ENCODE measurements at regions not wholly inside any gene's neighbourhood (a gene's known extent, or its start where the extent isn't known, plus 50 kb on each side); places are given as distances from the start of the nearest gene placed in this dataset.

GRCh38 chr17:34012709-34013375, 242.2 kb upstream of the CCL2 start:
- intact Hi-C loops (cut with micrococcal nuclease) (no loop called here), dilution Hi-C loops (cut with HindIII; ENCODE audit: low sequenced_read_pairs, unreplicated experiment) (no loop called here), in situ Hi-C loops (cut with MboI; ENCODE audit: low sequenced_read_pairs) (no loop called here)
- no TSS peak for BruUV-seq (replicated peaks)
- Histone ChIP-seq H3K4ac (ENCODE audit: low read depth, low read length) (no peak overlapping the region), H3K56ac (ENCODE audit: extremely low read depth, insufficient read depth, low read length) (no peak overlapping the region), H3K9me1 (ENCODE audit: insufficient read depth, low read length) (no peaks in the 10 kb centered on the region), H3K4me2 (ENCODE audit: low read depth, low read length) (no peak overlapping the region), H3K79me1 (ENCODE audit: low read depth in 1 of 2, low read length in 2 of 2) (no peaks in the 10 kb centered on the region), H4K20me1 (ENCODE audit: insufficient read depth, low read length) (no peaks in the 10 kb centered on the region), H3K23ac (ENCODE audit: low read depth, low read length) (no peak overlapping the region), H3K9ac (ENCODE audit: low read depth, low read length) (no peak overlapping the region), H4K5ac (ENCODE audit: low read depth, low read length) (no peak overlapping the region), H3K36me3 (ENCODE audit: control insufficient read depth, insufficient read depth, low read length) (no peaks in the 10 kb centered on the region), H2BK15ac (ENCODE audit: low read depth, low read length) (no peak overlapping the region), H3K27ac (ENCODE audit: insufficient read depth, low read length) (no peak overlapping the region), H2AK5ac (ENCODE audit: low read depth, low read length) (no peak overlapping the region), H2AFZ (replicated peaks; ENCODE audit: low read length, poor library complexity) (no peak overlapping the region), H2BK5ac (ENCODE audit: low read depth, low read length, poor library complexity, severe bottlenecking) (no peak overlapping the region), H2BK120ac (ENCODE audit: low read depth, low read length) (no peak overlapping the region), H3K4me1 (ENCODE audit: control insufficient read depth, insufficient read depth, low read length) (no peaks in the 10 kb centered on the region), H3K4me3 (ENCODE audit: insufficient read depth, low read depth, low read length) (no peak overlapping the region), H3K9me3 (ENCODE audit: control insufficient read depth, insufficient read depth, low read length) (peaks cover 8% of the 10 kb centered on the region; the same call in 1 of the 2 replicates), H3K27me3 (ENCODE audit: control insufficient read depth, insufficient read depth, low read length) (no peaks in the 10 kb centered on the region), H2BK20ac (ENCODE audit: low read depth, low read length) (no peak overlapping the region), H2AK9ac (replicated peaks; ENCODE audit: low read depth, low read length, poor library complexity) (no peak overlapping the region), H3K14ac (replicated peaks; ENCODE audit: low read depth, low read length) (no peak overlapping the region), H3K18ac (ENCODE audit: low read depth, low read length) (no peak overlapping the region), H4K8ac (ENCODE audit: low read depth in 2 of 2, low read length in 2 of 2) (no peak overlapping the region), H4K91ac (ENCODE audit: insufficient read depth, low read depth, low read length) (no peak overlapping the region)
- no peak for DNase-seq
- ChIA-PET POLR2A (ENCODE audit: unreplicated experiment) (no interaction called here), CTCF (no interaction called here)
- WGBS, 2 experiments (ENCODE audit: extremely low coverage in 2 of 2, insufficient read length in 1 of 2): no CpG with 5 or more reads among the region's 5 CpGs
- no peak for ATAC-seq (ENCODE audit: low read depth)
- TF ChIP-seq SMC3 (IDR thresholded peaks at IDR 0.05; ENCODE audit: low read depth, low read length): no peak
- no peak for TF ChIP-seq CEBPB (IDR thresholded peaks at IDR 0.05; ENCODE audit: low read depth, low read length)
- no peak for TF ChIP-seq FOS (IDR thresholded peaks at IDR 0.05; ENCODE audit: low read depth, low read length)
- TF ChIP-seq BHLHE40 (IDR thresholded peaks at IDR 0.05; ENCODE audit: low read depth, low read length): no peak
- TF ChIP-seq USF2 (IDR thresholded peaks at IDR 0.05; ENCODE audit: low read depth, low read length): no peak
- TF ChIP-seq NFE2L2 (IDR thresholded peaks at IDR 0.05; ENCODE audit: low read depth, low read length): no peak
- no peak for TF ChIP-seq MAFK (IDR thresholded peaks at IDR 0.05; ENCODE audit: low read depth, low read length)
- TF ChIP-seq ELK1 (IDR thresholded peaks at IDR 0.05; ENCODE audit: borderline replicate concordance, low read depth, low read length): no peak

Measured in IMR-90 (cell line).